WTC11 (cell line): ENCODE measurements at regions not wholly inside any gene's neighbourhood (a gene's known extent, or its start where the extent isn't known, plus 50 kb on each side); places are given as distances from the start of the nearest gene placed in this dataset.

Source experiments
- ATAC-seq: fragments of 200-7000 bp; cut with Tn5 transposase; 2 replicates; pipeline ENCODE4 v1.10.0; 2021; ENCODE audit warnings: mild to moderate bottlenecking, moderate library complexity
- CTCF ChIA-PET: fragments of 300-600 bp; sonication (Branson Sonifier 250); formaldehyde crosslinking; loops from one replicate; lab custom pipeline; 2021; ENCODE audit warnings: antibody characterized with exemption; lab: Charles Lee
- POLR2A ChIA-PET: fragments of 350-600 bp; sonication (Branson Sonifier 250); formaldehyde crosslinking; loops from one replicate; lab custom pipeline; 2021; ENCODE audit warnings: antibody characterized with exemption; lab: Charles Lee
- DNase-seq: peaks from one replicate; pipeline ENCODE4 v3.0.0; 2021; ENCODE audit warnings: low spot score
- H3K27ac Mint-ChIP-seq: 2 replicates; pipeline ENCODE4 v1.8.0; 2021; ENCODE audit warnings: mixed read lengths
- H3K27me3 Mint-ChIP-seq: 2 replicates; pipeline ENCODE4 v1.8.0; 2021; ENCODE audit warnings: low read depth, mild to moderate bottlenecking, moderate library complexity, mixed read lengths
- H3K36me3 Mint-ChIP-seq: 2 replicates; pipeline ENCODE4 v1.8.0; 2021; ENCODE audit warnings: mixed read lengths
- H3K4me1 Mint-ChIP-seq: 2 replicates; pipeline ENCODE4 v1.8.0; 2022; ENCODE audit warnings: mixed read lengths
- H3K4me3 Mint-ChIP-seq: 2 replicates; pipeline ENCODE4 v1.8.0; 2021; ENCODE audit warnings: mild to moderate bottlenecking, moderate library complexity, mixed read lengths
- H3K9me3 Mint-ChIP-seq: 2 replicates; pipeline ENCODE4 v1.8.0; 2021; ENCODE audit warnings: mixed read lengths
- ARID4B ChIP-seq: sonication (generic); formaldehyde crosslinking; IDR thresholded peaks from 2 replicates; pipeline ENCODE4 v1.8.0; 2023; ENCODE audit warnings: missing genetic modification reagents, mild to moderate bottlenecking, borderline replicate concordance
- E2F5 ChIP-seq: sonication (generic); formaldehyde crosslinking; IDR thresholded peaks from 2 replicates; pipeline ENCODE4 v1.8.1; 2022; ENCODE audit warnings: mild to moderate bottlenecking, moderate library complexity, missing genetic modification reagents
- ELF4 ChIP-seq: sonication (generic); formaldehyde crosslinking; IDR thresholded peaks from 2 replicates; pipeline ENCODE4 v1.8.1; 2022; ENCODE audit warnings: low read depth, mild to moderate bottlenecking, moderate library complexity, missing genetic modification reagents
- EMX1 ChIP-seq: fragments of 250-450 bp; sonication (Bioruptor Pico); IDR thresholded peaks from 2 replicates; pipeline ENCODE4 v1.8.0; 2021; ENCODE audit warnings: mild to moderate bottlenecking
- ERG ChIP-seq: fragments of 250-450 bp; sonication (Bioruptor Pico); IDR thresholded peaks from 2 replicates; pipeline ENCODE4 v1.8.0; 2021; ENCODE audit warnings: mild to moderate bottlenecking
- ESRRA ChIP-seq: sonication (generic); formaldehyde crosslinking; IDR thresholded peaks from 2 replicates; pipeline ENCODE4 v1.8.1; 2022; ENCODE audit warnings: mild to moderate bottlenecking, missing genetic modification reagents, borderline replicate concordance
- GABPB1 ChIP-seq: sonication (generic); formaldehyde crosslinking; IDR thresholded peaks from 2 replicates; pipeline ENCODE4 v1.8.1; 2023; ENCODE audit warnings: mild to moderate bottlenecking, missing genetic modification reagents
- JAZF1 ChIP-seq: fragments of 250-450 bp; sonication (Bioruptor Pico); IDR thresholded peaks from 2 replicates; pipeline ENCODE4 v1.9.0; 2021; ENCODE audit warnings: moderate library complexity, mild to moderate bottlenecking, inconsistent platforms
- NFATC4 ChIP-seq: fragments of 250-450 bp; sonication (Bioruptor Pico); IDR thresholded peaks from 2 replicates; pipeline ENCODE4 v1.9.0; 2021; ENCODE audit warnings: mild to moderate bottlenecking
- NFYB ChIP-seq: sonication (generic); formaldehyde crosslinking; conservative IDR thresholded peaks from 2 replicates; pipeline ENCODE4 v1.8.0; 2022; ENCODE audit warnings: low read depth, missing genetic modification reagents
- OVOL2 ChIP-seq: fragments of 250-450 bp; sonication (Bioruptor Pico); IDR thresholded peaks from 2 replicates; pipeline ENCODE4 v1.9.0; 2021; ENCODE audit warnings: mild to moderate bottlenecking, borderline replicate concordance
- TP53 ChIP-seq: sonication (generic); formaldehyde crosslinking; IDR thresholded peaks from 2 replicates; pipeline ENCODE4 v1.8.1; 2023; ENCODE audit warnings: mild to moderate bottlenecking, missing genetic modification reagents
- ZBTB21 ChIP-seq: sonication (generic); formaldehyde crosslinking; IDR thresholded peaks from 2 replicates; pipeline ENCODE4 v1.8.1; 2023; ENCODE audit warnings: mild to moderate bottlenecking, missing genetic modification reagents, borderline replicate concordance
- ZNF263 ChIP-seq: sonication (generic); formaldehyde crosslinking; IDR thresholded peaks from 2 replicates; pipeline ENCODE4 v1.8.1; 2022; ENCODE audit warnings: low read depth, mild to moderate bottlenecking, moderate library complexity, missing genetic modification reagents
- ZNF281 ChIP-seq: sonication (generic); formaldehyde crosslinking; IDR thresholded peaks from 2 replicates; pipeline ENCODE4 v1.8.0; 2023; ENCODE audit warnings: mild to moderate bottlenecking, missing genetic modification reagents
- ZNF416 ChIP-seq: fragments of 250-450 bp; sonication (Bioruptor Pico); IDR thresholded peaks from 2 replicates; pipeline ENCODE4 v1.9.0; 2021; ENCODE audit warnings: mild to moderate bottlenecking, inconsistent platforms
- TF ChIP-seq, protein P1 (sequence below): sonication (generic); formaldehyde crosslinking; IDR thresholded peaks from 2 replicates; pipeline ENCODE4 v1.8.1; 2023; ENCODE audit warnings: mild to moderate bottlenecking, missing genetic modification reagents
- TF ChIP-seq, protein P2 (sequence below): fragments of 200-600 bp; IDR thresholded peaks from 2 replicates; pipeline ENCODE4 v1.8.0; 2022; ENCODE audit warnings: antibody characterized with exemption

DNA sequence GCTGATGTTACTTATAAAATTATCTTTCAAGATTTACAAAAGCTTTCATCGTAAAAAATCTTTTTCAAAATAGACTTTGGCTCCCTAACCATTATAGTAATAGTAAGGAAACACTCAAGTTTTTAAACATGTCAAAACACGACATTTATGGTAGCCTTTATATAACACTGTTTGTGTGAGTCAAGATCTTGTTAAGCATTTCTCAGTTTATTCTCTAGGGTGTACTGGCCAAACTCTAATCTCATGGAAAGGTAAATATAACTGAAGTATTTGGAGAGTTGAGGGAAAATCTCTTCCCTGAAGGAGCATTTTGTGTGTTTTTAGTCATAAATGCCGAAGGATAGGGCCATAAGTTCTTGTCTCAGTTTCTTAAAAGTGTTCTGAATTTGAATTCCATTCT is 790.9 kb upstream of the NCAM2 start:
- Mint-ChIP-seq H3K4me3 (no peak overlapping the region), H3K27ac (no peak overlapping the region), H3K9me3 (peaks cover 11% of the 10 kb centered on the region), H3K4me1 (no peaks in the 10 kb centered on the region)
- CTCF ChIA-PET = interaction anchor here (0.6 kb wide), 1 partner anchor 166 kb away, joined by 3 read pairs; no protein-coding TSS in a partner anchor
- no peak for DNase-seq
- TF ChIP-seq ESRRA (CRISPR knock-in tag) (no peak), OVOL2 (no peak), NFYB (no peak), ZNF281 (CRISPR knock-in tag) (no peak)
- TF ChIP-seq, all 79 proteins: peak for 0
- POLR2A ChIA-PET = no interaction called here
- Mint-ChIP-seq H3K27me3 (no peaks in the 10 kb centered on the region; the same call in 1 of the 2 replicates), H3K36me3 (no peaks in the 10 kb centered on the region)
- no peak for ATAC-seq

DNA sequence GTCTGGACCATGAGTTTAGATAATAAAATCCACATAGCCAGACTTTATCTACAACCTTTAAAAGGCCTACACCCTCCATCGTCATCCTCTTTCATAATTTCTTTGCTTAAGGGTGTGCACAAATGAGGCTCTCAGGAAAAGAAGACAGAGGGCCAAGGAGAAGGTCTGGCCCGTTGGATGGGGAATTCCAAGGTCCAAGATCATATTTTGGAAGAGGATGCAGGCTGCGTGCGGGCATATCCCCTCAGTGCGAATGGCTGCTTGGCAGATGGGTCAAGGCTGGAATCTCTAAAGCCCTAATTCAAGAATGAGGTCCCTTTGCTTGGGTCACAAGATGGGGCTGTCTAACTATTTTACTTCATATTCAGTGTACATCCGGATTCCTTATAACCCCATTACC is 782.2 kb upstream of the NCAM2 start:
- no peak for DNase-seq
- no peak overlapping the region for H3K27ac Mint-ChIP-seq
- no peaks in the 10 kb centered on the region for H3K27me3 Mint-ChIP-seq
- no peaks in the 10 kb centered on the region for H3K4me1 Mint-ChIP-seq
- POLR2A ChIA-PET = no interaction called here
- H3K9me3 Mint-ChIP-seq = peaks cover 8% of the 10 kb centered on the region
- H3K4me3 Mint-ChIP-seq = no peak overlapping the region
- no peak for TF ChIP-seq ZNF263 (CRISPR knock-in tag)
- TF ChIP-seq, protein P1, sequence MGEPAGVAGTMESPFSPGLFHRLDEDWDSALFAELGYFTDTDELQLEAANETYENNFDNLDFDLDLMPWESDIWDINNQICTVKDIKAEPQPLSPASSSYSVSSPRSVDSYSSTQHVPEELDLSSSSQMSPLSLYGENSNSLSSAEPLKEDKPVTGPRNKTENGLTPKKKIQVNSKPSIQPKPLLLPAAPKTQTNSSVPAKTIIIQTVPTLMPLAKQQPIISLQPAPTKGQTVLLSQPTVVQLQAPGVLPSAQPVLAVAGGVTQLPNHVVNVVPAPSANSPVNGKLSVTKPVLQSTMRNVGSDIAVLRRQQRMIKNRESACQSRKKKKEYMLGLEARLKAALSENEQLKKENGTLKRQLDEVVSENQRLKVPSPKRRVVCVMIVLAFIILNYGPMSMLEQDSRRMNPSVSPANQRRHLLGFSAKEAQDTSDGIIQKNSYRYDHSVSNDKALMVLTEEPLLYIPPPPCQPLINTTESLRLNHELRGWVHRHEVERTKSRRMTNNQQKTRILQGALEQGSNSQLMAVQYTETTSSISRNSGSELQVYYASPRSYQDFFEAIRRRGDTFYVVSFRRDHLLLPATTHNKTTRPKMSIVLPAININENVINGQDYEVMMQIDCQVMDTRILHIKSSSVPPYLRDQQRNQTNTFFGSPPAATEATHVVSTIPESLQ (CRISPR knock-in tag) = no peak
- CTCF ChIA-PET = no interaction called here
- ATAC-seq = no peak
- H3K36me3 Mint-ChIP-seq = no peaks in the 10 kb centered on the region

DNA sequence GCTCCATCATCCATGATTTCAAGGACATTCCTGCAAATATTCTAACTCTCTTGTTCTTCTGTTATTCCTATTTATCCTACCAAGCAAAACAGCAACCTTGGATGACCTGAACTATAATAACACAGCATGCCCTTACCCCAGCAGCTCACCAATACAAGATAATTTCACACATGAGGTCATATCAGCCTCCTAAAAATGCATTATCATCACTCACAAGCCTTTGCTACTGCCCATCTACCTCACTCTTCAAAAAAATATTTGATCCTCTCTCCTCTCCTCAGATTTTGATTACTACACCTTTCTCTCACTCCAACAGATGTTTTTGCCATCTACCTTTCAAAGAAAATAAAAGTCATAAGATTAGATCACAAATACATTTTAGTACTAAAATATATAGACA is 777.6 kb upstream of the NCAM2 start:
- no peaks in the 10 kb centered on the region for H3K36me3 Mint-ChIP-seq
- DNase-seq (no peak), ATAC-seq (no peak)
- H3K4me1 Mint-ChIP-seq = no peaks in the 10 kb centered on the region
- POLR2A ChIA-PET = no interaction called here
- H3K27me3 Mint-ChIP-seq = no peaks in the 10 kb centered on the region
- CTCF ChIA-PET = no interaction called here
- H3K27ac Mint-ChIP-seq = no peak overlapping the region
- H3K4me3 Mint-ChIP-seq = no peak overlapping the region
- H3K9me3 Mint-ChIP-seq = no peaks in the 10 kb centered on the region
- TF ChIP-seq ELF4 (CRISPR knock-in tag) (no peak), GABPB1 (CRISPR knock-in tag) (no peak), ZNF416 (CRISPR knock-in tag) (no peak), JAZF1 (no peak), ARID4B (CRISPR knock-in tag) (no peak), TP53 (CRISPR knock-in tag) (no peak), ERG (no peak), NFATC4 (CRISPR knock-in tag) (no peak), EMX1 (CRISPR knock-in tag) (no peak), E2F5 (no peak), ZBTB21 (CRISPR knock-in tag) (no peak)
- TF ChIP-seq, protein P2, sequence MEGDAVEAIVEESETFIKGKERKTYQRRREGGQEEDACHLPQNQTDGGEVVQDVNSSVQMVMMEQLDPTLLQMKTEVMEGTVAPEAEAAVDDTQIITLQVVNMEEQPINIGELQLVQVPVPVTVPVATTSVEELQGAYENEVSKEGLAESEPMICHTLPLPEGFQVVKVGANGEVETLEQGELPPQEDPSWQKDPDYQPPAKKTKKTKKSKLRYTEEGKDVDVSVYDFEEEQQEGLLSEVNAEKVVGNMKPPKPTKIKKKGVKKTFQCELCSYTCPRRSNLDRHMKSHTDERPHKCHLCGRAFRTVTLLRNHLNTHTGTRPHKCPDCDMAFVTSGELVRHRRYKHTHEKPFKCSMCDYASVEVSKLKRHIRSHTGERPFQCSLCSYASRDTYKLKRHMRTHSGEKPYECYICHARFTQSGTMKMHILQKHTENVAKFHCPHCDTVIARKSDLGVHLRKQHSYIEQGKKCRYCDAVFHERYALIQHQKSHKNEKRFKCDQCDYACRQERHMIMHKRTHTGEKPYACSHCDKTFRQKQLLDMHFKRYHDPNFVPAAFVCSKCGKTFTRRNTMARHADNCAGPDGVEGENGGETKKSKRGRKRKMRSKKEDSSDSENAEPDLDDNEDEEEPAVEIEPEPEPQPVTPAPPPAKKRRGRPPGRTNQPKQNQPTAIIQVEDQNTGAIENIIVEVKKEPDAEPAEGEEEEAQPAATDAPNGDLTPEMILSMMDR = no peak
- TF ChIP-seq, protein P1 (CRISPR knock-in tag) = no peak
